ENCODE measurements at regions not wholly inside any gene's neighbourhood (a gene's known extent, or its start where the extent isn't known, plus 50 kb on each side); places are given as distances from the start of the nearest gene placed in this dataset.

DNA sequence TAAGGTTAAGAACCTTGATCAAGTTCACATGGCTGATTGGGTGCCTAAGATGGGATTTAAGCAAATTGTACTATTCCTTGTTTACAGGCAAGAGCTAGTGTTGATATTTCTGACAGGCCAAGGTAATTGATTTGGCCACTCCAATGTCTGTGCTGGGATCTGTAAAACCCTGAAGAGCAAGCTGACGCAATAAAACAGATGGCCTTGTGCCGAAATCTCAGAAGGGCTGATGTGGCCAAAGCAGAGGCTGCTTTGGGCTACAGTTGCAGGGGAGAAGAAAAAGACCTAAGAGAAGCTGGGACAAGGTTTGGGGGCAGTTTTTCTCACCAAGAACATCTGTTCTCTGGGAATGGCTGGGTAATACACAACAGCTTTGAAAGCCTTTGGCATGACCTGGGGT, 463.2 kb upstream of the ZNF608 start:
- TF ChIP-seq POLR2A (IDR thresholded peaks at IDR 0.05) (no peak), CTCF (IDR thresholded peaks at IDR 0.05) (no peak)
